OCI-LY7 (cell line): ENCODE measurements at regions not wholly inside any gene's neighbourhood (a gene's known extent, or its start where the extent isn't known, plus 50 kb on each side); places are given as distances from the start of the nearest gene placed in this dataset.

Experiments used
- CTCF ChIP-seq: fragments of 200-600 bp; sonication (generic); conservative IDR thresholded peaks from 2 replicates; pipeline ENCODE4 v1.5.1; 2014; ENCODE audit warnings: mild to moderate bottlenecking, antibody characterized with exemption, low read length, moderate library complexity, mixed read lengths
- EZH2phosphoT487 ChIP-seq: fragments of 200-600 bp; sonication (generic); IDR thresholded peaks from 2 replicates; pipeline ENCODE4 v1.6.1; 2018; ENCODE audit warnings: low read depth, borderline replicate concordance, mild to moderate bottlenecking, mixed run types, antibody characterized with exemption, low read length, moderate library complexity, mixed read lengths

GRCh38 chr2:149658553-149658952, 71.0 kb upstream of the MMADHC start:
- no peak for TF ChIP-seq CTCF
- TF ChIP-seq EZH2phosphoT487, result no peak
